ENCODE measurements at regions not wholly inside any gene's neighbourhood (a gene's known extent, or its start where the extent isn't known, plus 50 kb on each side); places are given as distances from the start of the nearest gene placed in this dataset.

DNA sequence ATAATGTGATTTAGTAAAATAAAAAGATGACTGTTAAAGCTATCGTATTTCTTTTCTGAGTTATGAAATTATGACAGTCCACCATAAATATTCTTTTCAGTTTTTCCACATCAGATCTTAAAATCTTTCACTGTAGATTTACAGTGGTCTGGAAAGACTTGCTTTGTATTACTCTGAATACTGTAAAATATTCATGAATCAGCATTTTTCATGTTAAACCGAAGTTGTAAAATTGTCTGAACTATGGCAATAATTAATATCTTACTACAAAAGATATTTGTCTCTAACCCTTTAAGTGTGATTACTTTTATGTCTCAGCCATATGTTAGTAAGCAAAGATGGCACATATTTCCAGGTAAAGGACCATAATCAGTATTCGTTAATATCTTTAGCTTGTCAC lies 1397.2 kb upstream of the PCDH9 start:
- no peak for FAIRE-seq
- no peak overlapping the region for H3K9ac ChIP-seq (ENCODE audit: control insufficient read depth, insufficient read depth, low read length)
- TF ChIP-seq SREBF2 (IDR thresholded peaks at IDR 0.05; ENCODE audit: low read length) (no peak), DPF2 (IDR thresholded peaks at IDR 0.05) (no peak), CBX3 (IDR thresholded peaks at IDR 0.05; ENCODE audit: borderline replicate concordance, low read depth) (no peak), IRF4 (IDR thresholded peaks at IDR 0.05; ENCODE audit: low read depth, low read length) (no peak), ZNF24 (IDR thresholded peaks at IDR 0.05) (no peak), POLR2AphosphoS2 (IDR thresholded peaks at IDR 0.05; ENCODE audit: low read depth, low read length) (no peak), MYB (IDR thresholded peaks at IDR 0.05; ENCODE audit: borderline replicate concordance, low read depth, low read length) (no peak), NR2C1 (IDR thresholded peaks at IDR 0.05) (no peak), RB1 (IDR thresholded peaks at IDR 0.05; ENCODE audit: borderline replicate concordance) (no peak), CREM (IDR thresholded peaks at IDR 0.05; ENCODE audit: low read depth) (no peak), SREBF1 (IDR thresholded peaks at IDR 0.05; ENCODE audit: low read length) (no peak), ETV6 (conservative IDR thresholded peaks at IDR 0.05 in 1 of 2, IDR thresholded peaks at IDR 0.05 in 1 of 2; ENCODE audit: borderline replicate concordance in 1 of 2, low read depth in 1 of 2) (no peak), IKZF2 (IDR thresholded peaks at IDR 0.05) (no peak), MEF2A (IDR thresholded peaks at IDR 0.05; ENCODE audit: insufficient read depth, low read depth, low read length) (no peak)
- TF ChIP-seq, protein P1, sequence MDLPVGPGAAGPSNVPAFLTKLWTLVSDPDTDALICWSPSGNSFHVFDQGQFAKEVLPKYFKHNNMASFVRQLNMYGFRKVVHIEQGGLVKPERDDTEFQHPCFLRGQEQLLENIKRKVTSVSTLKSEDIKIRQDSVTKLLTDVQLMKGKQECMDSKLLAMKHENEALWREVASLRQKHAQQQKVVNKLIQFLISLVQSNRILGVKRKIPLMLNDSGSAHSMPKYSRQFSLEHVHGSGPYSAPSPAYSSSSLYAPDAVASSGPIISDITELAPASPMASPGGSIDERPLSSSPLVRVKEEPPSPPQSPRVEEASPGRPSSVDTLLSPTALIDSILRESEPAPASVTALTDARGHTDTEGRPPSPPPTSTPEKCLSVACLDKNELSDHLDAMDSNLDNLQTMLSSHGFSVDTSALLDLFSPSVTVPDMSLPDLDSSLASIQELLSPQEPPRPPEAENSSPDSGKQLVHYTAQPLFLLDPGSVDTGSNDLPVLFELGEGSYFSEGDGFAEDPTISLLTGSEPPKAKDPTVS (IDR thresholded peaks at IDR 0.05; ENCODE audit: low read depth, low read length) = no peak
- TF ChIP-seq, protein P2, sequence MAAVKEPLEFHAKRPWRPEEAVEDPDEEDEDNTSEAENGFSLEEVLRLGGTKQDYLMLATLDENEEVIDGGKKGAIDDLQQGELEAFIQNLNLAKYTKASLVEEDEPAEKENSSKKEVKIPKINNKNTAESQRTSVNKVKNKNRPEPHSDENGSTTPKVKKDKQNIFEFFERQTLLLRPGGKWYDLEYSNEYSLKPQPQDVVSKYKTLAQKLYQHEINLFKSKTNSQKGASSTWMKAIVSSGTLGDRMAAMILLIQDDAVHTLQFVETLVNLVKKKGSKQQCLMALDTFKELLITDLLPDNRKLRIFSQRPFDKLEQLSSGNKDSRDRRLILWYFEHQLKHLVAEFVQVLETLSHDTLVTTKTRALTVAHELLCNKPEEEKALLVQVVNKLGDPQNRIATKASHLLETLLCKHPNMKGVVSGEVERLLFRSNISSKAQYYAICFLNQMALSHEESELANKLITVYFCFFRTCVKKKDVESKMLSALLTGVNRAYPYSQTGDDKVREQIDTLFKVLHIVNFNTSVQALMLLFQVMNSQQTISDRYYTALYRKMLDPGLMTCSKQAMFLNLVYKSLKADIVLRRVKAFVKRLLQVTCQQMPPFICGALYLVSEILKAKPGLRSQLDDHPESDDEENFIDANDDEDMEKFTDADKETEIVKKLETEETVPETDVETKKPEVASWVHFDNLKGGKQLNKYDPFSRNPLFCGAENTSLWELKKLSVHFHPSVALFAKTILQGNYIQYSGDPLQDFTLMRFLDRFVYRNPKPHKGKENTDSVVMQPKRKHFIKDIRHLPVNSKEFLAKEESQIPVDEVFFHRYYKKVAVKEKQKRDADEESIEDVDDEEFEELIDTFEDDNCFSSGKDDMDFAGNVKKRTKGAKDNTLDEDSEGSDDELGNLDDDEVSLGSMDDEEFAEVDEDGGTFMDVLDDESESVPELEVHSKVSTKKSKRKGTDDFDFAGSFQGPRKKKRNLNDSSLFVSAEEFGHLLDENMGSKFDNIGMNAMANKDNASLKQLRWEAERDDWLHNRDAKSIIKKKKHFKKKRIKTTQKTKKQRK (IDR thresholded peaks at IDR 0.05; ENCODE audit: low read depth, low read length) = no peak
- TF ChIP-seq, protein P3, sequence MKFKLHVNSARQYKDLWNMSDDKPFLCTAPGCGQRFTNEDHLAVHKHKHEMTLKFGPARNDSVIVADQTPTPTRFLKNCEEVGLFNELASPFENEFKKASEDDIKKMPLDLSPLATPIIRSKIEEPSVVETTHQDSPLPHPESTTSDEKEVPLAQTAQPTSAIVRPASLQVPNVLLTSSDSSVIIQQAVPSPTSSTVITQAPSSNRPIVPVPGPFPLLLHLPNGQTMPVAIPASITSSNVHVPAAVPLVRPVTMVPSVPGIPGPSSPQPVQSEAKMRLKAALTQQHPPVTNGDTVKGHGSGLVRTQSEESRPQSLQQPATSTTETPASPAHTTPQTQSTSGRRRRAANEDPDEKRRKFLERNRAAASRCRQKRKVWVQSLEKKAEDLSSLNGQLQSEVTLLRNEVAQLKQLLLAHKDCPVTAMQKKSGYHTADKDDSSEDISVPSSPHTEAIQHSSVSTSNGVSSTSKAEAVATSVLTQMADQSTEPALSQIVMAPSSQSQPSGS (IDR thresholded peaks at IDR 0.05; ENCODE audit: low read length) = no peak
- TF ChIP-seq, protein P4, sequence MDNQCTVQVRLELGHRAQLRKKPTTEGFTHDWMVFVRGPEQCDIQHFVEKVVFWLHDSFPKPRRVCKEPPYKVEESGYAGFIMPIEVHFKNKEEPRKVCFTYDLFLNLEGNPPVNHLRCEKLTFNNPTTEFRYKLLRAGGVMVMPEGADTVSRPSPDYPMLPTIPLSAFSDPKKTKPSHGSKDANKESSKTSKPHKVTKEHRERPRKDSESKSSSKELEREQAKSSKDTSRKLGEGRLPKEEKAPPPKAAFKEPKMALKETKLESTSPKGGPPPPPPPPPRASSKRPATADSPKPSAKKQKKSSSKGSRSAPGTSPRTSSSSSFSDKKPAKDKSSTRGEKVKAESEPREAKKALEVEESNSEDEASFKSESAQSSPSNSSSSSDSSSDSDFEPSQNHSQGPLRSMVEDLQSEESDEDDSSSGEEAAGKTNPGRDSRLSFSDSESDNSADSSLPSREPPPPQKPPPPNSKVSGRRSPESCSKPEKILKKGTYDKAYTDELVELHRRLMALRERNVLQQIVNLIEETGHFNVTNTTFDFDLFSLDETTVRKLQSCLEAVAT (IDR thresholded peaks at IDR 0.05) = no peak
- TF ChIP-seq, protein P5, sequence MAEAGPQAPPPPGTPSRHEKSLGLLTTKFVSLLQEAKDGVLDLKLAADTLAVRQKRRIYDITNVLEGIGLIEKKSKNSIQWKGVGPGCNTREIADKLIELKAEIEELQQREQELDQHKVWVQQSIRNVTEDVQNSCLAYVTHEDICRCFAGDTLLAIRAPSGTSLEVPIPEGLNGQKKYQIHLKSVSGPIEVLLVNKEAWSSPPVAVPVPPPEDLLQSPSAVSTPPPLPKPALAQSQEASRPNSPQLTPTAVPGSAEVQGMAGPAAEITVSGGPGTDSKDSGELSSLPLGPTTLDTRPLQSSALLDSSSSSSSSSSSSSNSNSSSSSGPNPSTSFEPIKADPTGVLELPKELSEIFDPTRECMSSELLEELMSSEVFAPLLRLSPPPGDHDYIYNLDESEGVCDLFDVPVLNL (IDR thresholded peaks at IDR 0.05; ENCODE audit: low read depth, low read length) = no peak
- ChIA-PET POLR2A (no interaction called here), SMC1A (ENCODE audit: uncharacterized antibody, unreplicated experiment) (no interaction called here), RAD21 (ENCODE audit: unreplicated experiment) (no interaction called here), CTCF (no interaction called here)
- H4K20me1 ChIP-seq (ENCODE audit: control insufficient read depth, insufficient read depth) = no peaks in the 10 kb centered on the region
- intact Hi-C loops (cut with micrococcal nuclease; ENCODE audit: unreplicated experiment) = no loop called here
- in situ Hi-C loops (cut with MboI) = no loop called here
- DNase-seq (ENCODE audit: low read depth, low spot score) = no peak
- no peaks in the 10 kb centered on the region for H3K4me1 ChIP-seq (ENCODE audit: control insufficient read depth, insufficient read depth, low read length)
- H3K4me2 ChIP-seq (ENCODE audit: control insufficient read depth, insufficient read depth) = no peak overlapping the region
- BruUV-seq (replicated peaks) = no TSS peak
- H2AFZ ChIP-seq (ENCODE audit: control insufficient read depth, low read depth, low read length) = no peak overlapping the region
- H3K4me3 ChIP-seq = no peak overlapping the region
- no peaks in the 10 kb centered on the region for H3K9me3 ChIP-seq (replicated peaks; ENCODE audit: control insufficient read depth, insufficient read depth, low read length)
- ATAC-seq = no peak
- no peaks in the 10 kb centered on the region for H3K27me3 ChIP-seq (replicated peaks in 1 of 2; ENCODE audit: control insufficient read depth in 2 of 2, insufficient read depth in 2 of 2, low read length in 1 of 2)
- no peaks in the 10 kb centered on the region for H3K79me2 ChIP-seq (ENCODE audit: control insufficient read depth, insufficient read depth, low read length)
- H3K27ac ChIP-seq (ENCODE audit: control insufficient read depth, insufficient read depth) = no peak overlapping the region
- H3K36me3 ChIP-seq (ENCODE audit: control insufficient read depth in 2 of 2, insufficient read depth in 2 of 2, low read length in 1 of 2) = no peaks in the 10 kb centered on the region
- WGBS (ENCODE audit: insufficient coverage, insufficient replicate concordance, low lambda C conversion rate, missing lambda C conversion rate) = 37% methylated on average over 3 of the region's 3 CpGs
